B cell (primary cell): ENCODE measurements at regions not wholly inside any gene's neighbourhood (a gene's known extent, or its start where the extent isn't known, plus 50 kb on each side); places are given as distances from the start of the nearest gene placed in this dataset.

Experiments used
- EZH2 ChIP-seq: IDR thresholded peaks from 2 replicates; pipeline ENCODE4 v1.6.1; 2012; ENCODE audit warnings: borderline replicate concordance, low read depth, mild to moderate bottlenecking, moderate library complexity, low read length; ENCODE audit not compliant: insufficient read depth, poor library complexity, severe bottlenecking
- TF ChIP-seq, protein P1 (sequence below): fragments of 200-600 bp; IDR thresholded peaks from one replicate; pipeline ENCODE4 v1.8.0; 2022; ENCODE audit warnings: antibody characterized with exemption, mild to moderate bottlenecking

DNA sequence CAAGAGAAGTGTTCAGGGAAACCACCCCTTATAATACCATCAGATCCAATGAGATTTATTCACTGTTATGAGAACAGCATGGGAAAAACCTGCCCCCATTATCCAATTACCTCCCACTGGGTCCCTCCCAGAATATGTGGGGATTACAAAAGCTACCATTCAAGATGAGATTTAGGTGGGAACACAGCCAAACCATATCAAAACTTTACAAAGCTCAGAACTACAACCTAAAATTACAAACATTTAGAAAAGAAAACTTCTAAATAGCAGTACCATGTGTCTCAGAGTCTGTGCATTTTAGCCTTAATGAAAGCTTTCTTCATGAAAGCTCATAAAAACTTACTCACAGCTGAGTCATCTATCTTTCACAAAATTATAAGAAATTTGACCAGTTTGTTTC lies 1442.8 kb upstream of the PCDH7 start:
- TF ChIP-seq, protein P1, sequence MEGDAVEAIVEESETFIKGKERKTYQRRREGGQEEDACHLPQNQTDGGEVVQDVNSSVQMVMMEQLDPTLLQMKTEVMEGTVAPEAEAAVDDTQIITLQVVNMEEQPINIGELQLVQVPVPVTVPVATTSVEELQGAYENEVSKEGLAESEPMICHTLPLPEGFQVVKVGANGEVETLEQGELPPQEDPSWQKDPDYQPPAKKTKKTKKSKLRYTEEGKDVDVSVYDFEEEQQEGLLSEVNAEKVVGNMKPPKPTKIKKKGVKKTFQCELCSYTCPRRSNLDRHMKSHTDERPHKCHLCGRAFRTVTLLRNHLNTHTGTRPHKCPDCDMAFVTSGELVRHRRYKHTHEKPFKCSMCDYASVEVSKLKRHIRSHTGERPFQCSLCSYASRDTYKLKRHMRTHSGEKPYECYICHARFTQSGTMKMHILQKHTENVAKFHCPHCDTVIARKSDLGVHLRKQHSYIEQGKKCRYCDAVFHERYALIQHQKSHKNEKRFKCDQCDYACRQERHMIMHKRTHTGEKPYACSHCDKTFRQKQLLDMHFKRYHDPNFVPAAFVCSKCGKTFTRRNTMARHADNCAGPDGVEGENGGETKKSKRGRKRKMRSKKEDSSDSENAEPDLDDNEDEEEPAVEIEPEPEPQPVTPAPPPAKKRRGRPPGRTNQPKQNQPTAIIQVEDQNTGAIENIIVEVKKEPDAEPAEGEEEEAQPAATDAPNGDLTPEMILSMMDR: no peak
- TF ChIP-seq EZH2: no peak
